GM19468 (cell line): ENCODE measurements at regions not wholly inside any gene's neighbourhood (a gene's known extent, or its start where the extent isn't known, plus 50 kb on each side); places are given as distances from the start of the nearest gene placed in this dataset.
"Not testable (repeated sequence)": the region's sequence is repeated elsewhere in the genome, so short reads cannot be mapped to it uniquely, and the experiment has no call there.

Experiments used
- ATAC-seq: cut with Tn5 transposase; IDR thresholded peaks from one replicate; pipeline ENCODE4 v1.9.1; 2021; ENCODE audit warnings: mild to moderate bottlenecking, moderate library complexity, moderate number of reproducible peaks; ENCODE audit not compliant: unreplicated experiment; ENCODE audit errors: extremely low read depth

- ATAC-seq: no peak
Measured at GRCh38 chr3:107465064-107465631, 57.6 kb upstream of the BBX start.

- ATAC-seq: no peak
Measured at GRCh38 chr3:107468782-107469181, 54.0 kb upstream of the BBX start.

- not testable (repeated sequence) for ATAC-seq
Measured at GRCh38 chr3:107470496-107470895, 52.3 kb upstream of the BBX start.
